GM12874 (cell line): ENCODE measurements at regions not wholly inside any gene's neighbourhood (a gene's known extent, or its start where the extent isn't known, plus 50 kb on each side); places are given as distances from the start of the nearest gene placed in this dataset.

ENCODE experiments used
- CTCF ChIP-seq: IDR thresholded peaks from 2 replicates; pipeline ENCODE4 v1.5.1; 2011; ENCODE audit warnings: low read depth, mild to moderate bottlenecking, control low read depth, low read length, moderate library complexity; ENCODE audit not compliant: insufficient read depth

GRCh38 chr5:155625315-155625714, 611.8 kb downstream of the KIF4B start:
- TF ChIP-seq CTCF = no peak

- TF ChIP-seq CTCF = no peak
These were observed 612.5 kb downstream of the KIF4B start for GRCh38 chr5:155625897-155626543.

- no peak for TF ChIP-seq CTCF
These were observed 613.0 kb downstream of the KIF4B start for GRCh38 chr5:155626592-155626991.

GRCh38 chr5:155628346-155628745, 614.8 kb downstream of the KIF4B start:
- no peak for TF ChIP-seq CTCF

- no peak for TF ChIP-seq CTCF
These were observed 616.0 kb downstream of the KIF4B start for GRCh38 chr5:155629597-155629996.

- no peak for TF ChIP-seq CTCF
These were observed 617.6 kb downstream of the KIF4B start for GRCh38 chr5:155631116-155631515.

GRCh38 chr5:155633338-155633957, 619.9 kb downstream of the KIF4B start:
- TF ChIP-seq CTCF = no peak
